Prostate gland (tissue), 2 donors: ENCODE measurements at regions not wholly inside any gene's neighbourhood (a gene's known extent, or its start where the extent isn't known, plus 50 kb on each side); places are given as distances from the start of the nearest gene placed in this dataset.

Source experiments
- POLR2A ChIP-seq: fragments of 450-650 bp; IDR thresholded peaks from one replicate; pipeline ENCODE4 v1.6.1; 2016; ENCODE audit warnings: antibody characterized with exemption, mild to moderate bottlenecking
- POLR2AphosphoS5 ChIP-seq: sonication (generic); formaldehyde crosslinking; IDR thresholded peaks from one replicate; pipeline ENCODE4 v1.6.1; 2017; ENCODE audit warnings: antibody characterized with exemption
- TF ChIP-seq, protein P1 (sequence below), 4 experiments: fragments of 200-600 bp in 2 of 4; fragments of 450-650 bp in 2 of 4; sonication (generic) in 2 of 4; IDR thresholded peaks; 1 replicate in 3 of 4; 2 replicates in 1 of 4; pipeline ENCODE4 v1.5.1; 2016 to 2019; ENCODE audit warnings: antibody characterized with exemption in 4 of 4, mild to moderate bottlenecking in 2 of 4, moderate library complexity in 2 of 4

DNA sequence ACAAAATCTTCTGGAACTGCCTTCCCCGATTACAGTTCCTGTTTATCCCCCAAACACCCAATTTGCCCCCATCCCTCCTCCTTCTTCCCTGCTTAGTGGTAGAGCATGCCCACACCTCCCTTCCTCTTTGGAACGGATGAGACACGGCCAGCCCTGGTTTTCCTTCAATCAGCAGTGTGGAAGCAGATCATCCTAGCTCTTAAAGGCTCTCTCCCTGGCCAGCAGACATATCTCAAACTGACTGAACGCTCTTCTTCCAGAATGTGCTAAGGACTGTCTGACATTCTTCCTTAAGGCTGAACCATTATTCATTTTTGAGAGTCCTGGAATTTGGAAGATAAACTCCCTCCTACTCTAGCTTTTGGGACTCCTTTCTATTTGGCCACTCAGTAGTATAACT, 161.1 kb downstream of the TRIML1 start:
- TF ChIP-seq POLR2A, result no peak
- TF ChIP-seq, protein P1, sequence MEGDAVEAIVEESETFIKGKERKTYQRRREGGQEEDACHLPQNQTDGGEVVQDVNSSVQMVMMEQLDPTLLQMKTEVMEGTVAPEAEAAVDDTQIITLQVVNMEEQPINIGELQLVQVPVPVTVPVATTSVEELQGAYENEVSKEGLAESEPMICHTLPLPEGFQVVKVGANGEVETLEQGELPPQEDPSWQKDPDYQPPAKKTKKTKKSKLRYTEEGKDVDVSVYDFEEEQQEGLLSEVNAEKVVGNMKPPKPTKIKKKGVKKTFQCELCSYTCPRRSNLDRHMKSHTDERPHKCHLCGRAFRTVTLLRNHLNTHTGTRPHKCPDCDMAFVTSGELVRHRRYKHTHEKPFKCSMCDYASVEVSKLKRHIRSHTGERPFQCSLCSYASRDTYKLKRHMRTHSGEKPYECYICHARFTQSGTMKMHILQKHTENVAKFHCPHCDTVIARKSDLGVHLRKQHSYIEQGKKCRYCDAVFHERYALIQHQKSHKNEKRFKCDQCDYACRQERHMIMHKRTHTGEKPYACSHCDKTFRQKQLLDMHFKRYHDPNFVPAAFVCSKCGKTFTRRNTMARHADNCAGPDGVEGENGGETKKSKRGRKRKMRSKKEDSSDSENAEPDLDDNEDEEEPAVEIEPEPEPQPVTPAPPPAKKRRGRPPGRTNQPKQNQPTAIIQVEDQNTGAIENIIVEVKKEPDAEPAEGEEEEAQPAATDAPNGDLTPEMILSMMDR (IDR thresholded peaks at IDR 0.05), result no peak
- TF ChIP-seq POLR2AphosphoS5, result no peak
